ENCODE measurements at regions not wholly inside any gene's neighbourhood (a gene's known extent, or its start where the extent isn't known, plus 50 kb on each side); places are given as distances from the start of the nearest gene placed in this dataset.

- no peak for DNase-seq (ENCODE audit: low read depth in 2 of 2)
These were observed 249.8 kb upstream of the PPP2R2D start for GRCh38 chr10:131650771-131651673.

- no peak for DNase-seq (ENCODE audit: low read depth in 2 of 2)
These were observed 249.0 kb upstream of the PPP2R2D start for GRCh38 chr10:131651674-131652437.

- no peak for DNase-seq (ENCODE audit: low read depth in 2 of 2)
These were observed 248.2 kb upstream of the PPP2R2D start for GRCh38 chr10:131652438-131653139.

- no peak for DNase-seq (ENCODE audit: low read depth in 2 of 2)
These were observed 247.7 kb upstream of the PPP2R2D start for GRCh38 chr10:131653140-131653539.

GRCh38 chr10:131653554-131654470 lies 247.0 kb upstream of the PPP2R2D start:
- DNase-seq (ENCODE audit: low read depth in 2 of 2) = no peak

GRCh38 chr10:131654471-131655087 lies 246.2 kb upstream of the PPP2R2D start:
- DNase-seq (ENCODE audit: low read depth in 2 of 2) = no peak

GRCh38 chr10:131655101-131655849 lies 245.5 kb upstream of the PPP2R2D start:
- DNase-seq (ENCODE audit: low read depth in 2 of 2) = no peak

- DNase-seq (ENCODE audit: low read depth in 2 of 2) = no peak
These were observed 244.8 kb upstream of the PPP2R2D start for GRCh38 chr10:131656009-131656408.

GRCh38 chr10:131656431-131656841 lies 244.4 kb upstream of the PPP2R2D start:
- DNase-seq (ENCODE audit: low read depth in 2 of 2) = no peak

- no peak for DNase-seq (ENCODE audit: low read depth in 2 of 2)
These were observed 243.4 kb upstream of the PPP2R2D start for GRCh38 chr10:131657318-131657984.

GRCh38 chr10:131657985-131658330 lies 242.8 kb upstream of the PPP2R2D start:
- DNase-seq (ENCODE audit: low read depth in 2 of 2) = no peak

- no peak for DNase-seq (ENCODE audit: low read depth in 2 of 2)
These were observed 242.2 kb upstream of the PPP2R2D start for GRCh38 chr10:131658476-131659110.

- no peak for DNase-seq (ENCODE audit: low read depth in 2 of 2)
These were observed 240.4 kb upstream of the PPP2R2D start for GRCh38 chr10:131660427-131660826.

GRCh38 chr10:131662851-131663250 lies 238.0 kb upstream of the PPP2R2D start:
- DNase-seq (ENCODE audit: low read depth in 2 of 2) = no peak

GRCh38 chr10:131663351-131663750 lies 237.5 kb upstream of the PPP2R2D start:
- no peak for DNase-seq (ENCODE audit: low read depth in 2 of 2)

GRCh38 chr10:131666091-131666490 lies 234.7 kb upstream of the PPP2R2D start:
- no peak for DNase-seq (ENCODE audit: low read depth in 2 of 2)

GRCh38 chr10:131667047-131667446 lies 233.8 kb upstream of the PPP2R2D start:
- no peak for DNase-seq (ENCODE audit: low read depth in 2 of 2)

- no peak for DNase-seq (ENCODE audit: low read depth in 2 of 2)
These were observed 233.2 kb upstream of the PPP2R2D start for GRCh38 chr10:131667561-131667960.

- DNase-seq (ENCODE audit: low read depth in 2 of 2) = no peak
These were observed 231.9 kb upstream of the PPP2R2D start for GRCh38 chr10:131668903-131669302.

Measured in stimulated activated CD4-positive, alpha-beta T cell treated with anti-CD3 and anti-CD28 coated beads, Interleukin-1b, Interleukin-23, amount 100 ng/mL, for 4 hours (primary cell).